ENCODE measurements at regions not wholly inside any gene's neighbourhood (a gene's known extent, or its start where the extent isn't known, plus 50 kb on each side); places are given as distances from the start of the nearest gene placed in this dataset.
"Not testable (repeated sequence)": the region's sequence is repeated elsewhere in the genome, so short reads cannot be mapped to it uniquely, and the experiment has no call there.

DNA sequence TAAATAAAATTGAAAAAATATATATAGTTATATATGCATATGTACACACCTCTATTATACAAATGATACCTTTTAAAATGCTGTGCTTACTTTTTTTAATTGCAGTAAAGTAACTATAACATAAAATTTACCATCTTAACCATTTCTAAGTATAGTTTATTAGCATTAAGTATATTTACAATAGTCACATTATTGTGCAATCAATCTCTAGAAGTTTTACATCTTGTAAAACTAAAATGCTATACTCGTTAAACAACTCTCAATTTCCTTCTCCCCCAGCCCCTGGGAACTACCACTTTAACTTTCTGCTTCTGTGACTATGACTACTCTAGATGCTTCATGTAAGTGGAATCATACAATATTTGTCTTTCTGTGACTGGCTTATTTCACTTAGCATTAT is 146.7 kb upstream of the DST start:
- no peaks in the 10 kb centered on the region for H3K4me1 ChIP-seq (ENCODE audit: low read depth)
- H3K27ac ChIP-seq, result no peak overlapping the region
- H3K27me3 ChIP-seq, result no peaks in the 10 kb centered on the region
- TF ChIP-seq, protein P1, sequence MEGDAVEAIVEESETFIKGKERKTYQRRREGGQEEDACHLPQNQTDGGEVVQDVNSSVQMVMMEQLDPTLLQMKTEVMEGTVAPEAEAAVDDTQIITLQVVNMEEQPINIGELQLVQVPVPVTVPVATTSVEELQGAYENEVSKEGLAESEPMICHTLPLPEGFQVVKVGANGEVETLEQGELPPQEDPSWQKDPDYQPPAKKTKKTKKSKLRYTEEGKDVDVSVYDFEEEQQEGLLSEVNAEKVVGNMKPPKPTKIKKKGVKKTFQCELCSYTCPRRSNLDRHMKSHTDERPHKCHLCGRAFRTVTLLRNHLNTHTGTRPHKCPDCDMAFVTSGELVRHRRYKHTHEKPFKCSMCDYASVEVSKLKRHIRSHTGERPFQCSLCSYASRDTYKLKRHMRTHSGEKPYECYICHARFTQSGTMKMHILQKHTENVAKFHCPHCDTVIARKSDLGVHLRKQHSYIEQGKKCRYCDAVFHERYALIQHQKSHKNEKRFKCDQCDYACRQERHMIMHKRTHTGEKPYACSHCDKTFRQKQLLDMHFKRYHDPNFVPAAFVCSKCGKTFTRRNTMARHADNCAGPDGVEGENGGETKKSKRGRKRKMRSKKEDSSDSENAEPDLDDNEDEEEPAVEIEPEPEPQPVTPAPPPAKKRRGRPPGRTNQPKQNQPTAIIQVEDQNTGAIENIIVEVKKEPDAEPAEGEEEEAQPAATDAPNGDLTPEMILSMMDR (IDR thresholded peaks at IDR 0.05; ENCODE audit: low read depth, low read length), result no peak
- H3K9me3 ChIP-seq (ENCODE audit: low read depth), result no peaks in the 10 kb centered on the region
- no peak overlapping the region for H3K4me3 ChIP-seq
- DNase-seq (ENCODE audit: low read depth in 1 of 2, low spot score in 1 of 2), result no peak
- H3K36me3 ChIP-seq, result no peaks in the 10 kb centered on the region

- Histone ChIP-seq H3K27ac (no peak overlapping the region), H3K9me3 (ENCODE audit: low read depth) (no peaks in the 10 kb centered on the region), H3K4me1 (ENCODE audit: low read depth) (no peaks in the 10 kb centered on the region), H3K27me3 (no peaks in the 10 kb centered on the region), H3K4me3 (no peak overlapping the region), H3K36me3 (no peaks in the 10 kb centered on the region)
- DNase-seq (ENCODE audit: low read depth in 1 of 2, low spot score in 1 of 2), result no peak
- TF ChIP-seq, protein P1 (IDR thresholded peaks at IDR 0.05; ENCODE audit: low read depth, low read length), result no peak
These were observed 144.5 kb upstream of the DST start for GRCh38 chr6:56787209-56787608.

GRCh38 chr6:56786256-56786655 is 143.6 kb upstream of the DST start:
- Histone ChIP-seq H3K27me3 (no peaks in the 10 kb centered on the region), H3K27ac (no peak overlapping the region), H3K4me3 (no peak overlapping the region), H3K36me3 (no peaks in the 10 kb centered on the region), H3K9me3 (ENCODE audit: low read depth) (no peaks in the 10 kb centered on the region), H3K4me1 (ENCODE audit: low read depth) (no peaks in the 10 kb centered on the region)
- TF ChIP-seq, protein P1 (IDR thresholded peaks at IDR 0.05; ENCODE audit: low read depth, low read length), result no peak
- no peak for DNase-seq (ENCODE audit: low read depth in 1 of 2, low spot score in 1 of 2)

DNA sequence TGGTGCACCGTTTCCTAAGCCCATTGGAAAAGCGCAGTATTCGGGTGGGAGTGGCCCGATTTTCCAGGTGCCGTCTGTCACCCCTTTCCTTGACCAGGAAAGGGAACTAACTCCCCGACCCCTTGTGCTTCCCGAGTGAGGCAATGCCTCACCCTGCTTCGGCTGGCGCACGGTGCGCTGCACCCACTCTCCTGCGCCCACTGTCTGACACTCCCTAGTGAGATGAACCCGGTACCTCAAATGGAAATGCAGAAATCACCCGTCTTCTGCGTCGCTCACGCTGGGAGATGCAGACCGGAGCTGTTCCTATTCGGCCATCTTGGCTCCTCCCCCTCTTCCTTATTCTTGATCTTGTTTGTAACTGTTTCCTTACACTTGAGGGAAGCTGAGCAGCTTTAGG is 142.8 kb upstream of the DST start:
- H3K27me3 ChIP-seq; H3K9me3 ChIP-seq (ENCODE audit: low read depth); DNase-seq (ENCODE audit: low read depth in 1 of 2, low spot score in 1 of 2); H3K36me3 ChIP-seq; H3K4me3 ChIP-seq; H3K4me1 ChIP-seq (ENCODE audit: low read depth); H3K27ac ChIP-seq: not testable (repeated sequence)

GRCh38 chr6:56780109-56780508 is 137.4 kb upstream of the DST start:
- not testable (repeated sequence) for H3K4me1 ChIP-seq (ENCODE audit: low read depth); H3K4me3 ChIP-seq; H3K9me3 ChIP-seq (ENCODE audit: low read depth); DNase-seq (ENCODE audit: low read depth in 1 of 2, low spot score in 1 of 2); H3K36me3 ChIP-seq; H3K27ac ChIP-seq; H3K27me3 ChIP-seq

- DNase-seq (ENCODE audit: low read depth in 1 of 2, low spot score in 1 of 2); H3K27ac ChIP-seq; H3K4me1 ChIP-seq (ENCODE audit: low read depth); H3K36me3 ChIP-seq; H3K9me3 ChIP-seq (ENCODE audit: low read depth); H3K27me3 ChIP-seq; H3K4me3 ChIP-seq: not testable (repeated sequence)
These were observed 135.8 kb upstream of the DST start for GRCh38 chr6:56778503-56778902.

DNA sequence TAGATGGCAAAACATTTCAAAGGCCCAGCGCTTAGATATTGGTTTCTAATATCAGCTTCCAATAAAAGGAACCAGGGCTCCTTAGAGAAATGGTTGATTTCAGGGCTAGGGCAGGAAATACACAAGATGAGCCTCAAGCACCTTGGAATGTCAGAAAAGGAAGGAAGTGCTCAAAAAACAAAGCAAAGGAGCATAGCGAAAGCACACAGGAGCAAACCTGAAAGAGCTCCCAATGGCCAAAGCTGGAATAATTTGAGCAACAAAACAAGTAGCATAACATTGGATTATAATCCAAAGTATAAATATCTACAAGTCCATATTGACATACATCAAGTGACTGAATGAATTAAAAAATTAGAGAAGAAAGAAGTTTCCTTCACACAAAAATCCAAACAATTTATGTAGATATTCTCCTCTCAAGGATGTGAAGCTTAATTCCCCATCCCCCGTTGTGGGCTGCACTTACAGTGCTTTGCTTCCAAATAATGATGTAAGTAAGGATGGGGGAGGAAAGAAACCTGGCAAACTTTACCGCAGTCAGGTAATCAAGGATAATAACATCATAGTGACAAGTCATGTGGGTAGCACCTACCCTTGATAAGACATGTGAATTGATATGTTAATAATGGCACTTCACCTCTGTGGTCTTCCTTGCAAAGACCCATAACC is 132.9 kb upstream of the DST start:
- no peak for DNase-seq (ENCODE audit: low read depth in 1 of 2, low spot score in 1 of 2)
- TF ChIP-seq, protein P1 (IDR thresholded peaks at IDR 0.05; ENCODE audit: low read depth, low read length), result no peak
- no peaks in the 10 kb centered on the region for H3K36me3 ChIP-seq
- no peak overlapping the region for H3K27ac ChIP-seq
- no peaks in the 10 kb centered on the region for H3K9me3 ChIP-seq (ENCODE audit: low read depth)
- no peak overlapping the region for H3K4me3 ChIP-seq
- no peaks in the 10 kb centered on the region for H3K27me3 ChIP-seq
- H3K4me1 ChIP-seq (ENCODE audit: low read depth), result peaks cover 5% of the 10 kb centered on the region

Data from cardiac muscle cell (in vitro differentiated cells and primary cell).